SU-DHL-6 (cell line): ENCODE measurements at regions not wholly inside any gene's neighbourhood (a gene's known extent, or its start where the extent isn't known, plus 50 kb on each side); places are given as distances from the start of the nearest gene placed in this dataset.

Experiments used
- CTCF ChIP-seq: fragments of 200-600 bp; sonication (generic); IDR thresholded peaks from one replicate; pipeline ENCODE4 v1.5.1; 2017; ENCODE audit warnings: antibody characterized with exemption, mild to moderate bottlenecking, low read length, moderate library complexity; ENCODE audit not compliant: insufficient read depth, poor library complexity, severe bottlenecking
- EZH2phosphoT487 ChIP-seq: fragments of 200-600 bp; sonication (generic), shearing (Covaris generic); conservative IDR thresholded peaks from 2 replicates; pipeline ENCODE4 v1.6.1; 2018; ENCODE audit warnings: mild to moderate bottlenecking, antibody characterized with exemption, low read length, moderate library complexity, mixed read lengths

GRCh38 chr12:11510671-11511070, 115.3 kb upstream of the PRB2 start:
- TF ChIP-seq CTCF (no peak), EZH2phosphoT487 (no peak)
